Activated CD4-positive, alpha-beta T cell treated with anti-CD3 and anti-CD28 coated beads, Interleukin-2, amount 50 U/mL, for 1 hour (primary cell): ENCODE measurements at regions not wholly inside any gene's neighbourhood (a gene's known extent, or its start where the extent isn't known, plus 50 kb on each side); places are given as distances from the start of the nearest gene placed in this dataset.

Experiments
- DNase-seq: peaks from one replicate; pipeline ENCODE4 v3.0.0-alpha.2; 2020

DNA sequence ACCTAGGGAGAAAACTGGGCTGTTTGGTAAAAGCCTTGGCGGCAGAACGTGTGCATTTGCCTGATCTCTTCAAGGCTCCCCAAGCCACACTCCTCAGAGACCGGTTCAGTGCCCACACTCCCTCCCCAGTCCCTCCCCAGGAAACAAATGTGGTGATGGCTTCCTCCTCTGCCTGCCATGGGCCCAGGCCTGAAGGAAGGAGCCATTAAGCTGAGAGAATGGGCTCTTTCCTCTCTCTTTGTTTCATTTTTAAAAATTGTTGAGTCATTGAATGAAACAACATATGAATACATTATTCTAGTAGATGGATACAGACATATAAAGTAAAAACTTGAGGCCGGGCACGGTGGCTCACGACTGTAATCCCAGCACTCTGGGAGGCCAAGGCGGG is 50.6 kb upstream of the YWHAQ start:
- no peak for DNase-seq

GRCh38 chr2:9685637-9686036 is 54.8 kb upstream of the YWHAQ start:
- no peak for DNase-seq

GRCh38 chr2:9686061-9686460 is 55.3 kb upstream of the YWHAQ start:
- no peak for DNase-seq

DNA sequence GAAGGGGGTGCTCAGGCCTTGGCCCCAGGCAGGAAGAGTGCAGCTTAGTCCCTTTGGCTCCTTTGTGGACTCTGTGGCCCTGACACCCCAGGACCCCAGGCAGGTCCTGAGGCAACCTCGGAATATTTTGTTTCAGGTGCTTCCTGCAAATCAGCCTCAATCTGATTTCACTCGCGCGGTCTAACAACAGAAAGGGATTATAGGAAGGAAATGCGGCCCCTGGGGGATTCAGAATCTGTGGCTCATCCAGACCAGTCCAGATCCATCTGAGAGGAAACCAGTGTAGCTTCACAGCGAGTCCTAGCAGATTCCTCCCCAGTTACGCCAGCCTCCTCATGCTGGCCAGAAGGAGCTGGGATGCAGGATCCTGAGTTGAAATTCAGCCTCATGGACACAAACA is 59.5 kb upstream of the YWHAQ start:
- DNase-seq = no peak

GRCh38 chr2:9690716-9691498 is 60.1 kb upstream of the YWHAQ start:
- no peak for DNase-seq

DNA sequence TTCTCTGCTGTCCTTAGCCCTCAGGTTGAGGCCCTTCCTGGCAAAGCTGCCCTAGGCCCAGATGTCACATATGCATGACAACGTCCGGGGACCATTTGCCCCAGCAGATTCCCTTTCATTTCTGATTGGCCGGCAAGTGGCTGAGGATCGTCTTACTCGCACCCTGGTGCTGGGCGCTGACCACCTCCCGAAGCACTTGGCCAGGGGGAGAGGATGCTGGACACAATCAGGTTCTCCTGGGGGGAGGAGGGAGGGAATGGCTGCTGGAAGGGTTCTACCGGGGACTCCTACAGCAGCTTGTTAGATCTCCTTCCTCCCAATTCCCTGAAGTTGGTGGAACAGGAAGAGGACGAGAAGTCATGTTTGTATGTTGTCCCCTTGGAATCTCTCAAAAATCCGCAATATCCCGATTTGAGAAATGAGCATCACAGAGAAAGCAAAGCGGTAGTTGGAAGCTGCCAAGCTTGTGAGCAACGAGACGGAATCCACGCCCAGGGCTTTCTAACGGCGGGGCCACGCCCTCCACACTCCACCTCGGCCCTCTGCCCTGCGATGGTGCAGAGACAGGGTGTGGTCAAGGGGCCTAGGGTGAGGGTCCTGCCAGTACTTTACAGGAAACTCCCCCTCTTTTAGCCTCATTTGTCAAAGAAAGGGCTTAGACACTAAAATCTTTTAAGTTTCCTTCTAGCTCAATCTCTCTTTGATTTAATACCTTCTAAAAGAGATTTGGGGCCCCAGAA is 61.8 kb upstream of the YWHAQ start:
- no peak for DNase-seq

GRCh38 chr2:9693196-9693491 is 62.3 kb upstream of the YWHAQ start:
- no peak for DNase-seq

- DNase-seq = no peak
Observed at GRCh38 chr2:9693646-9694045, 62.8 kb upstream of the YWHAQ start.

GRCh38 chr2:9694661-9695234 is 64.0 kb upstream of the YWHAQ start:
- no peak for DNase-seq

- DNase-seq = no peak
Observed at GRCh38 chr2:9695941-9696340, 65.1 kb upstream of the YWHAQ start.

GRCh38 chr2:9696731-9697130 is 65.9 kb upstream of the YWHAQ start:
- no peak for DNase-seq

DNA sequence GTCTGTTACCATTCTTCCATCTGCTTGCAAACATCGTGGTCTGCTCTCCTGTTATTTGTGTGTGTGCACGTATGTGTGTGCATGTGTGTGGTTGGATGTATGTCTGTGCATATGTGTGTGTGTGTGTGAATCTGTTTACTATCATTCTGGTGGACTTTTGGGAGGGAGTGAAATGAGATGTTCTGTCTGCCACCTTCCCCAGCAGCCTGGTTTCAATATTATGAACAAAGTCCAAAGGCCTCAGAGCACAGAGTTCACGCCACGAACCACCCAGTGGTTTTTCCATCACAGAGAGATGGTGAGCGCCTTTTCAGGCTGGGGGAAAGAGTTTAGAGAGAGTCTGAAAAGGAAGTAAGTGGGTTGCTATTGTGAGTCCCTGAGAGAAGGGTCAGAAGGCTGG is 67.1 kb upstream of the YWHAQ start:
- no peak for DNase-seq

GRCh38 chr2:9699139-9700108 is 68.6 kb upstream of the YWHAQ start:
- DNase-seq = no peak

GRCh38 chr2:9700109-9700495 is 69.3 kb upstream of the YWHAQ start:
- no peak for DNase-seq

DNA sequence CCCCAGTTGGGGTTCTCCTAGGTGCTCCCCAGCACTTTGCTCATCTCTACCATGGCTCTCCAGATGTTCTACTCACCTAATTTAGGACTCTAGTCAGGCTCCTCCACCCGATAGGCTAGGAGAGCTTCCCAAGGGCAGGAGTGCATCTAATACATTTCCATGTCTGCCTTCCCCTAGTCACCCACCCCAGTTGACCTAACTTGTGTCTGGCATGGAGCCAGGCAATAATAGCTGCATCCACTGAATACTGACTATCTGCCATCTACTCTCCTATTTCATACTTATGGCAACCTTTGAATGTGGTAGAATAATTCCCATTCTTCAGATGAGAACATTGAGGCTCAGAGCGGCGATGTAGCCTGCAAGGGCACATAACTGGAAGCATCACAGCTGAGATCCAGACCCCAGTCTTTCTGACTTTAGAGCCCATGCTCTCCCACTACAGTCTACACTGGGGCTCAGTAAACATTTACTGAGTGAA is 71.8 kb upstream of the YWHAQ start:
- no peak for DNase-seq

DNA sequence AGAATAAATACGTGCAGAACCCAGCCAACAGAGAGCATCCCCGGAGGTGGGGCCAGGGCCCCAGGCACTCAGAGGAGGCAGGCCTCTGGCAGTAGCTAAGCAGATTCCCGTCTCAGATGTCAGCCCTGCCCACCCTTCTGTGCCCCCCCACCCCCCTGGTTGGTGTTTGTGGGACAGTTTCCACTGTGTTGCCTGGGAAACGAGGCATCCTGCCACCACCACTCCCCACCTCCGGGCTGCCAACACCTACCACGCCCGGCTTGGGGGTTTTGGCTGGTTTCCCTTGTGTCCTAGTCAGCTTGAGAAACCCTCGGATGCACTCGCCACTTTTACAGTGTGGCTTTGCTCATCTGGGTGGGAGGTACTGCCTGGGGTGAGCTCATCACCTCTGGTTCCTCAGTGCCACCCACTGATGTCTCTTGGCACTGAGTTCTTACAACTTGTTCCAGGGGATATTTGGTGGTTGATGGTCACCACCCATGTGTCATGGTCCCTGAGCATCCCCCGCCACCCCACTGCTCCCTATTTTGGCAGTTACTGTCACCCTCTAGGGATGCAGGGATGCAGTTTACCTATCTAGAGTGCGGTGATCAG is 72.4 kb upstream of the YWHAQ start:
- peak; percentile 75 for DNase-seq

- no peak for DNase-seq
Observed at GRCh38 chr2:9703701-9704221, 73.0 kb upstream of the YWHAQ start.

DNA sequence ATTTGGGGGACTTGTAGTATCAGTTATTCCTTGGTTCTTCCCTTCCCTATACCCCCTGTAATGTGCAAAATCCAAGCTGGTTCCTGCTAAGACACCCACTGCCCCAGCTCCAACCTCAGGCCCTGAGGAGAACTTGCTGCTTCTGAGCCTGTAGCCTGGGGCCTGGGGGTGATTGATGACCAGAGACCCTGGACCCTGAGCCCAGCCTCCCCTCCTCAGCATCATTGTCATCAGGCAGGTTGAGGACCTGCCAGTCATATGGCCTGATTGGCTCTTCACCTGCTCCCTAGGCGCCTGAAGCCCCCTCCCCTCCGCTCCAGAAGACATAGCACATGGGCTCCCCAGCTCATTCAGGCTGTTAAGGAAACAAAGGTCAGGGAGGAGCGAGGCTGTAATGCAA is 73.8 kb upstream of the YWHAQ start:
- no peak for DNase-seq

DNA sequence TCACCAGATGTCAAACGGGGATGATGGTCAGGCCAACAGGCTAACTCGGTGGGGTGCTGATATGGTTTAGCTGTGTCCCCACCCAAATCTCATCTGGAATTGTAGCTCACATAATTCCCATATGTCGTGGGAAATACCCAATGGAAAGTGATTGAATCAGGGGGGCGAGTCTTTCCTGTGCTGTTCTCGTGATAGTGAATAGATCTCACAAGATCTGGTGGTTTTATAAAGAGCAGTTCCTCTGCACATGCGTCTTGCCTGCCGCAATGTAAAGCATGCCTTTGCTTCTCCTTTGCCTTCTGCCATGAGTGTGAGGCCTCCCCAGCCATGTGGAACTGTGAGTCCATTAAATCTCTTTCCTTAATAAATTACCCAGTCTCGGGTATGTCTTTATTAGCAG is 74.4 kb upstream of the YWHAQ start:
- DNase-seq = no peak

DNA sequence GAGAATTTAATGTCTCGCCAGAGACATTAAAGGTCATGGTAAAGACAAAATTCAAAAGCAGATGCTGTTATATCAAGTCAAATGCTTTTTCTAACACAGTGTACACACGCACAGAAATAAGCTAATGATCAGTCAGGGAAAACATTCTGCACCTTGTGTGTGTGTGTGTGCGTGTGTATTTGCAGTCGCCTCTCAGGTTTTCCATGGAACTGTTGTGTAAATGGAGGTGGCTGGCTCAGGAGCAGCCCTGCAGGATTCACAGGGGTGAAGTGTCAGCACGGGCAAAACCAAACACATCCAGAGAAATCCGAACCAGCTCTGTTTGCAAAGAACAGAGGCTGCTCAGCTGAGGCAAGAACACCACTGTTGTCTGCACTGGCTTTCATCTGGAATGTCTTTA is 76.2 kb upstream of the YWHAQ start:
- no peak for DNase-seq

GRCh38 chr2:9707611-9708160 is 76.9 kb upstream of the YWHAQ start:
- no peak for DNase-seq
